Frontal cortex (tissue), 1 donor: ENCODE measurements at regions not wholly inside any gene's neighbourhood (a gene's known extent, or its start where the extent isn't known, plus 50 kb on each side); places are given as distances from the start of the nearest gene placed in this dataset. TPM values are rescaled to one million over a fixed set of nuclear protein-coding genes. Genes with fewer than 3 reads are reported as not detected.

Experiments
- small RNA-seq: library from RNA; depleted of rRNA; stranded (forward); fragments of <200 nt; gene quantifications from one replicate; pipeline ENCODE3, GENCODE V24; 2014

Small RNAs in the stretch of these regions (small RNA-seq; reads per million reads assigned to genes)
- not detected for gene RN7SL659P
- not detected for gene RNA5SP293
- not detected for gene RNU6-1064P
- not detected for gene RNU6-996P
